A549 (cell line): ENCODE measurements at regions not wholly inside any gene's neighbourhood (a gene's known extent, or its start where the extent isn't known, plus 50 kb on each side); places are given as distances from the start of the nearest gene placed in this dataset.

ENCODE experiments used
- ATAC-seq, 2 experiments: fragments of 200-7000 bp in 1 of 2; fragments of >200 bp in 1 of 2; cut with Nextera tagmentation in 1 of 2; cut with Tn5 transposase in 1 of 2; 3 replicates each; pipeline versions ENCODE4 v1.8.0 to v1.9.1; 2018 to 2020; ENCODE audit warnings: mild to moderate bottlenecking in 1 of 2, moderate library complexity in 1 of 2
- CTCF ChIA-PET: fragments of 300-600 bp; sonication (Branson Sonifier 250); formaldehyde crosslinking; extraction: SDS; loops from one replicate; lab custom pipeline; 2021; ENCODE audit warnings: antibody characterized with exemption, inconsistent platforms; lab: Yijun Ruan, JAX
- POLR2A ChIA-PET: fragments of 350-600 bp; formaldehyde crosslinking; extraction: SDS; loops from one replicate; lab custom pipeline; 2021; ENCODE audit warnings: antibody characterized with exemption, inconsistent platforms; lab: Yijun Ruan, JAX
- DNase-seq, 2 experiments: peaks; one replicate each; pipeline versions ENCODE4 v3.0.0 to v3.0.0-alpha.2; 2011 to 2016; ENCODE audit warnings: low read depth in 1 of 2, low spot score in 1 of 2
- FAIRE-seq: peaks from 2 replicates; lab custom pipeline; 2011; peaks lifted over from hg19 to GRCh38; lab: Jason Lieb, UNC
- H3K27ac ChIP-seq, 2 experiments: fragments of >200 bp; sonication (Bioruptor Twin); formaldehyde crosslinking; 3 replicates each; pipeline ENCODE4 v1.5.1; 2016 to 2017
- H3K4me1 ChIP-seq: fragments of >200 bp; sonication (Bioruptor Twin); formaldehyde crosslinking; 3 replicates; pipeline ENCODE4 v1.6.1; 2016
- H3K4me2 ChIP-seq: fragments of >200 bp; sonication (Bioruptor Twin); formaldehyde crosslinking; 3 replicates; pipeline ENCODE4 v1.6.1; 2016
- H3K4me3 ChIP-seq: fragments of >200 bp; sonication (Bioruptor Twin); formaldehyde crosslinking; 3 replicates; pipeline ENCODE4 v1.5.1; 2016
- H3K9me3 ChIP-seq: fragments of >200 bp; sonication (Bioruptor Twin); formaldehyde crosslinking; 3 replicates; pipeline ENCODE4 v1.6.1; 2016
- CEBPB ChIP-seq, 2 experiments: fragments of >200 bp in 1 of 2; sonication (Bioruptor Twin) in 1 of 2; formaldehyde crosslinking in 1 of 2; IDR thresholded peaks; 2 replicates each; pipeline ENCODE4 v1.6.1; 2012 to 2016
- CHD2 ChIP-seq: fragments of 150-350 bp; IDR thresholded peaks from 2 replicates; pipeline ENCODE4 v1.6.1; 2014; ENCODE audit warnings: low read length; ENCODE audit not compliant: partially characterized antibody
- CHD4 ChIP-seq: fragments of 200-600 bp; sonication (generic); IDR thresholded peaks from 2 replicates; pipeline ENCODE4 v1.6.1; 2016; ENCODE audit warnings: antibody characterized with exemption, mild to moderate bottlenecking, borderline replicate concordance
- E2F6 ChIP-seq: IDR thresholded peaks from 2 replicates; pipeline ENCODE4 v1.6.1; 2012; ENCODE audit warnings: low read depth, borderline replicate concordance
- EP300 ChIP-seq, 2 experiments: fragments of >200 bp; sonication (Bioruptor Twin); formaldehyde crosslinking; IDR thresholded peaks; 2 replicates in 1 of 2; 3 replicates in 1 of 2; pipeline ENCODE4 v1.6.1; 2016 to 2017
- FOXS1 ChIP-seq: fragments of 250-450 bp; sonication (Bioruptor Pico); IDR thresholded peaks from 2 replicates; pipeline ENCODE4 v1.5.0; 2020; ENCODE audit warnings: mild to moderate bottlenecking, moderate library complexity
- HDAC2 ChIP-seq: fragments of 200-600 bp; sonication (generic); IDR thresholded peaks from 2 replicates; pipeline ENCODE4 v1.6.1; 2016
- HES2 ChIP-seq: fragments of >200 bp; sonication (Bioruptor Twin); formaldehyde crosslinking; IDR thresholded peaks from 2 replicates; pipeline ENCODE4 v1.6.1; 2016
- HMGXB4 ChIP-seq: fragments of 250-450 bp; sonication (Bioruptor Pico); IDR thresholded peaks from 2 replicates; pipeline ENCODE4 v1.5.0; 2021; ENCODE audit warnings: mild to moderate bottlenecking, moderate library complexity, borderline replicate concordance
- HOXA7 ChIP-seq: fragments of 250-450 bp; sonication (Bioruptor Pico); IDR thresholded peaks from 2 replicates; pipeline ENCODE4 v1.5.0; 2020; ENCODE audit warnings: mild to moderate bottlenecking, moderate library complexity
- HOXB5 ChIP-seq: fragments of 250-450 bp; sonication (Bioruptor Pico); IDR thresholded peaks from 2 replicates; pipeline ENCODE4 v1.5.0; 2020; ENCODE audit warnings: mild to moderate bottlenecking, moderate library complexity
- JUN ChIP-seq, 2 experiments: fragments of >200 bp; sonication (Bioruptor Twin); formaldehyde crosslinking; IDR thresholded peaks; 2 replicates in 1 of 2; 3 replicates in 1 of 2; pipeline ENCODE4 v1.6.1; 2016 to 2017
- MAFK ChIP-seq: fragments of 450-650 bp; IDR thresholded peaks from 2 replicates; pipeline ENCODE4 v1.6.1; 2014; ENCODE audit not compliant: partially characterized antibody
- MAZ ChIP-seq: fragments of 150-350 bp; IDR thresholded peaks from 2 replicates; pipeline ENCODE4 v1.6.1; 2014; ENCODE audit warnings: antibody characterized with exemption, low read depth, low read length, borderline replicate concordance
- NFE2L2 ChIP-seq: fragments of 150-350 bp; conservative IDR thresholded peaks from 2 replicates; pipeline ENCODE4 v1.6.1; 2014; ENCODE audit warnings: low read length
- POLR2AphosphoS2 ChIP-seq: conservative IDR thresholded peaks from 2 replicates; pipeline ENCODE4 v1.6.1; 2012; ENCODE audit warnings: low read length, improper control_type of control experiment, inconsistent platforms
- RAD21 ChIP-seq, 2 experiments: fragments of >200 bp in 1 of 2; sonication (Bioruptor Twin) in 1 of 2; formaldehyde crosslinking in 1 of 2; IDR thresholded peaks in 1 of 2; conservative IDR thresholded peaks in 1 of 2; 2 replicates in 1 of 2; 3 replicates in 1 of 2; pipeline ENCODE4 v1.6.1; 2012 to 2018; ENCODE audit warnings: inconsistent platforms in 1 of 2
- RCOR1 ChIP-seq: fragments of 150-350 bp; IDR thresholded peaks from 2 replicates; pipeline ENCODE4 v1.6.1; 2014; ENCODE audit warnings: antibody characterized with exemption, low read length, low read depth
- RFX5 ChIP-seq: fragments of 450-650 bp; IDR thresholded peaks from 2 replicates; pipeline ENCODE4 v1.7.1; 2014; ENCODE audit warnings: antibody characterized with exemption, mild to moderate bottlenecking, moderate library complexity
- TP53 ChIP-seq: fragments of 250-450 bp; sonication (Bioruptor Pico); IDR thresholded peaks from 2 replicates; pipeline ENCODE4 v1.5.0; 2021; ENCODE audit warnings: mild to moderate bottlenecking, moderate library complexity
- ZNF302 ChIP-seq: fragments of 250-450 bp; sonication (Bioruptor Pico); IDR thresholded peaks from 2 replicates; pipeline ENCODE4 v1.9.0; 2021; ENCODE audit warnings: inconsistent platforms, mild to moderate bottlenecking, moderate library complexity
- ZSCAN20 ChIP-seq: fragments of 250-450 bp; sonication (Bioruptor Pico); IDR thresholded peaks from 2 replicates; pipeline ENCODE4 v1.8.0; 2022; ENCODE audit warnings: mild to moderate bottlenecking, moderate library complexity
- WGBS: methylation state at CpG from one replicate; pipeline ENCODE4 v1.1.6; 2017; ENCODE audit errors: missing lambda C conversion rate; 5-methylcytosine and 5-hydroxymethylcytosine counted together
- TF ChIP-seq, protein P1 (sequence below): IDR thresholded peaks from 2 replicates; pipeline ENCODE4 v1.6.1; 2012
- TF ChIP-seq, protein P2 (sequence below): fragments of >200 bp; sonication (Bioruptor Twin); formaldehyde crosslinking; IDR thresholded peaks from 3 replicates; pipeline ENCODE4 v1.5.1; 2016
- TF ChIP-seq, protein P3 (sequence below): fragments of 200-600 bp; sonication (generic); IDR thresholded peaks from 2 replicates; pipeline ENCODE4 v1.6.1; 2016; ENCODE audit warnings: antibody characterized with exemption, mild to moderate bottlenecking, moderate library complexity
- TF ChIP-seq, protein P4 (sequence below): fragments of >200 bp; sonication (Bioruptor Twin); formaldehyde crosslinking; IDR thresholded peaks from 3 replicates; pipeline ENCODE4 v1.6.1; 2016

- ATAC-seq: no peak
- H3K4me3 ChIP-seq: no peak overlapping the region
- no peaks in the 10 kb centered on the region for H3K9me3 ChIP-seq
- 62% methylated on average over 1 of the region's 1 CpG for whole genome bisulfite sequencing
- DNase-seq: no peak
- POLR2A ChIA-PET: no interaction called here
- CTCF ChIA-PET: no interaction called here
- no peak for FAIRE-seq
- H3K4me2 ChIP-seq: no peak overlapping the region
- H3K4me1 ChIP-seq: no peaks in the 10 kb centered on the region
- no peak for TF ChIP-seq NFE2L2
- no peak for TF ChIP-seq ZSCAN20 (CRISPR knock-in tag)
- TF ChIP-seq RFX5: no peak
- no peak for TF ChIP-seq FOXS1
- TF ChIP-seq CHD2: no peak
- no peak for TF ChIP-seq TP53
- TF ChIP-seq EP300 (IDR thresholded peaks at IDR 0.05): no peak
- TF ChIP-seq HOXB5 (CRISPR knock-in tag): no peak
- TF ChIP-seq E2F6: no peak
- TF ChIP-seq MAFK: no peak
- TF ChIP-seq, protein P1, sequence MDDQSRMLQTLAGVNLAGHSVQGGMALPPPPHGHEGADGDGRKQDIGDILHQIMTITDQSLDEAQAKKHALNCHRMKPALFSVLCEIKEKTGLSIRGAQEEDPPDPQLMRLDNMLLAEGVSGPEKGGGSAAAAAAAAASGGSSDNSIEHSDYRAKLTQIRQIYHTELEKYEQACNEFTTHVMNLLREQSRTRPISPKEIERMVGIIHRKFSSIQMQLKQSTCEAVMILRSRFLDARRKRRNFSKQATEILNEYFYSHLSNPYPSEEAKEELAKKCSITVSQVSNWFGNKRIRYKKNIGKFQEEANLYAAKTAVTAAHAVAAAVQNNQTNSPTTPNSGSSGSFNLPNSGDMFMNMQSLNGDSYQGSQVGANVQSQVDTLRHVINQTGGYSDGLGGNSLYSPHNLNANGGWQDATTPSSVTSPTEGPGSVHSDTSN: no peak
- TF ChIP-seq, protein P2, sequence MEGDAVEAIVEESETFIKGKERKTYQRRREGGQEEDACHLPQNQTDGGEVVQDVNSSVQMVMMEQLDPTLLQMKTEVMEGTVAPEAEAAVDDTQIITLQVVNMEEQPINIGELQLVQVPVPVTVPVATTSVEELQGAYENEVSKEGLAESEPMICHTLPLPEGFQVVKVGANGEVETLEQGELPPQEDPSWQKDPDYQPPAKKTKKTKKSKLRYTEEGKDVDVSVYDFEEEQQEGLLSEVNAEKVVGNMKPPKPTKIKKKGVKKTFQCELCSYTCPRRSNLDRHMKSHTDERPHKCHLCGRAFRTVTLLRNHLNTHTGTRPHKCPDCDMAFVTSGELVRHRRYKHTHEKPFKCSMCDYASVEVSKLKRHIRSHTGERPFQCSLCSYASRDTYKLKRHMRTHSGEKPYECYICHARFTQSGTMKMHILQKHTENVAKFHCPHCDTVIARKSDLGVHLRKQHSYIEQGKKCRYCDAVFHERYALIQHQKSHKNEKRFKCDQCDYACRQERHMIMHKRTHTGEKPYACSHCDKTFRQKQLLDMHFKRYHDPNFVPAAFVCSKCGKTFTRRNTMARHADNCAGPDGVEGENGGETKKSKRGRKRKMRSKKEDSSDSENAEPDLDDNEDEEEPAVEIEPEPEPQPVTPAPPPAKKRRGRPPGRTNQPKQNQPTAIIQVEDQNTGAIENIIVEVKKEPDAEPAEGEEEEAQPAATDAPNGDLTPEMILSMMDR: no peak
- TF ChIP-seq POLR2AphosphoS2: no peak
- TF ChIP-seq, protein P3, sequence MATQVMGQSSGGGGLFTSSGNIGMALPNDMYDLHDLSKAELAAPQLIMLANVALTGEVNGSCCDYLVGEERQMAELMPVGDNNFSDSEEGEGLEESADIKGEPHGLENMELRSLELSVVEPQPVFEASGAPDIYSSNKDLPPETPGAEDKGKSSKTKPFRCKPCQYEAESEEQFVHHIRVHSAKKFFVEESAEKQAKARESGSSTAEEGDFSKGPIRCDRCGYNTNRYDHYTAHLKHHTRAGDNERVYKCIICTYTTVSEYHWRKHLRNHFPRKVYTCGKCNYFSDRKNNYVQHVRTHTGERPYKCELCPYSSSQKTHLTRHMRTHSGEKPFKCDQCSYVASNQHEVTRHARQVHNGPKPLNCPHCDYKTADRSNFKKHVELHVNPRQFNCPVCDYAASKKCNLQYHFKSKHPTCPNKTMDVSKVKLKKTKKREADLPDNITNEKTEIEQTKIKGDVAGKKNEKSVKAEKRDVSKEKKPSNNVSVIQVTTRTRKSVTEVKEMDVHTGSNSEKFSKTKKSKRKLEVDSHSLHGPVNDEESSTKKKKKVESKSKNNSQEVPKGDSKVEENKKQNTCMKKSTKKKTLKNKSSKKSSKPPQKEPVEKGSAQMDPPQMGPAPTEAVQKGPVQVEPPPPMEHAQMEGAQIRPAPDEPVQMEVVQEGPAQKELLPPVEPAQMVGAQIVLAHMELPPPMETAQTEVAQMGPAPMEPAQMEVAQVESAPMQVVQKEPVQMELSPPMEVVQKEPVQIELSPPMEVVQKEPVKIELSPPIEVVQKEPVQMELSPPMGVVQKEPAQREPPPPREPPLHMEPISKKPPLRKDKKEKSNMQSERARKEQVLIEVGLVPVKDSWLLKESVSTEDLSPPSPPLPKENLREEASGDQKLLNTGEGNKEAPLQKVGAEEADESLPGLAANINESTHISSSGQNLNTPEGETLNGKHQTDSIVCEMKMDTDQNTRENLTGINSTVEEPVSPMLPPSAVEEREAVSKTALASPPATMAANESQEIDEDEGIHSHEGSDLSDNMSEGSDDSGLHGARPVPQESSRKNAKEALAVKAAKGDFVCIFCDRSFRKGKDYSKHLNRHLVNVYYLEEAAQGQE: no peak
- TF ChIP-seq ZNF302 (CRISPR knock-in tag): no peak
- TF ChIP-seq HOXA7 (CRISPR knock-in tag): no peak
- TF ChIP-seq HMGXB4 (CRISPR knock-in tag): no peak
- no peak for TF ChIP-seq MAZ
- TF ChIP-seq HDAC2: no peak
- no peak overlapping the region for H3K27ac ChIP-seq
Measured at GRCh38 chr12:91609283-91609682, 426.7 kb upstream of the DCN start.

DNA sequence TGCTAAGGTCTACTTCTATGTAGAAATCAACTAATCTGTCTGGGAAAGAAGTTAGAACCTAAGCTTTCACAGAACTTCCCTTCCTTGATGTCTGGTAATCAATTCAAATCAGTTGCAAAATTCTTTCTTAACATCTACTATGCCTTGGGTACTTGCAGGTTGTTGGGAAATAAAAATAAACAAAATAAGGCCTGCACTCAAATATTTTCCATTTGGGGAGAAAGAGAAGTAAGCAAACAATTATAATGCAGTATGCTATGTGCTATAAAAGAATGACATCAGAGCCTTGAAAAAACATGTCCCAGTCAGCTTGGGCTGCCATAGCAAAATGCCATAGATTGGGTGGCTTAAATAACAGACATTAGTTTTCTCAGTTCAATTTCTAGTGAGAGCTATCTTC is 425.9 kb upstream of the DCN start:
- POLR2A ChIA-PET: no interaction called here
- Histone ChIP-seq H3K4me2 (no peak overlapping the region), H3K4me1 (no peaks in the 10 kb centered on the region), H3K9me3 (no peaks in the 10 kb centered on the region), H3K4me3 (no peak overlapping the region), H3K27ac (no peak overlapping the region)
- CTCF ChIA-PET: no interaction called here
- FAIRE-seq (no peak), ATAC-seq (no peak), DNase-seq (no peak)
- TF ChIP-seq, protein P4, sequence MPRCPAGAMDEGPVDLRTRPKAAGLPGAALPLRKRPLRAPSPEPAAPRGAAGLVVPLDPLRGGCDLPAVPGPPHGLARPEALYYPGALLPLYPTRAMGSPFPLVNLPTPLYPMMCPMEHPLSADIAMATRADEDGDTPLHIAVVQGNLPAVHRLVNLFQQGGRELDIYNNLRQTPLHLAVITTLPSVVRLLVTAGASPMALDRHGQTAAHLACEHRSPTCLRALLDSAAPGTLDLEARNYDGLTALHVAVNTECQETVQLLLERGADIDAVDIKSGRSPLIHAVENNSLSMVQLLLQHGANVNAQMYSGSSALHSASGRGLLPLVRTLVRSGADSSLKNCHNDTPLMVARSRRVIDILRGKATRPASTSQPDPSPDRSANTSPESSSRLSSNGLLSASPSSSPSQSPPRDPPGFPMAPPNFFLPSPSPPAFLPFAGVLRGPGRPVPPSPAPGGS: no peak
- TF ChIP-seq RAD21 (conservative IDR thresholded peaks at IDR 0.05 in 1 of 2, IDR thresholded peaks at IDR 0.05 in 1 of 2): no peak
- TF ChIP-seq HOXA7 (CRISPR knock-in tag): no peak
- TF ChIP-seq HOXB5 (CRISPR knock-in tag): no peak
- TF ChIP-seq CHD4: no peak
- no peak for TF ChIP-seq HES2
- TF ChIP-seq CEBPB (IDR thresholded peaks at IDR 0.05): no peak
- TF ChIP-seq RCOR1: no peak
- no peak for TF ChIP-seq MAFK
- no peak for TF ChIP-seq HDAC2
- no peak for TF ChIP-seq JUN (IDR thresholded peaks at IDR 0.05)
